HG02623 (cell line): ENCODE measurements at regions not wholly inside any gene's neighbourhood (a gene's known extent, or its start where the extent isn't known, plus 50 kb on each side); places are given as distances from the start of the nearest gene placed in this dataset.
"Not testable (repeated sequence)": the region's sequence is repeated elsewhere in the genome, so short reads cannot be mapped to it uniquely, and the experiment has no call there.

Source experiments
- ATAC-seq: cut with Tn5 transposase; IDR thresholded peaks from one replicate; pipeline ENCODE4 v1.9.1; 2021; ENCODE audit warnings: moderate library complexity; ENCODE audit not compliant: unreplicated experiment

GRCh38 chr10:21036757-21037156, 139.6 kb upstream of the NEBL start:
- no peak for ATAC-seq

DNA sequence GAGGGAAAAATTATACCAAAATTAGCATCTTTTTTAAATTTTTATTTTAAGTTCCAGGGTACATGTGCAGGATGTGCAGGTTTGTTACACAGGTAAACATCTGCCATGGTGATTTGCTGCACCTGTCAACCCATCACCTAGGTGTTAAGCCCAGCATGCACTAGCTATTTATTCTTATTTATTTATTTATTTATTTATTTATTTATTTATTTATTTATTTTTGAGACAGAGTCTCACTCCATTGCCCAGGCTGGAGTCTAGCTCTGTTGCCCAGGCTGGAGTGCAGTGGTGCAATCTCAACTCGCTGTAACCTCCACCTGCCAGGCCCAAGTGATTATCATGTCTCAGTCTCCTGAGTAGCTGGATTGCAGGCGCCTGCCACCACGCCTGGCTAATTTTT, 137.7 kb upstream of the NEBL start:
- not testable (repeated sequence) for ATAC-seq

GRCh38 chr10:21034241-21034640, 137.1 kb upstream of the NEBL start:
- no peak for ATAC-seq

- no peak for ATAC-seq
These were observed 135.6 kb upstream of the NEBL start for GRCh38 chr10:21032587-21033319.

- ATAC-seq, result no peak
These were observed 134.2 kb upstream of the NEBL start for GRCh38 chr10:21031232-21031795.

DNA sequence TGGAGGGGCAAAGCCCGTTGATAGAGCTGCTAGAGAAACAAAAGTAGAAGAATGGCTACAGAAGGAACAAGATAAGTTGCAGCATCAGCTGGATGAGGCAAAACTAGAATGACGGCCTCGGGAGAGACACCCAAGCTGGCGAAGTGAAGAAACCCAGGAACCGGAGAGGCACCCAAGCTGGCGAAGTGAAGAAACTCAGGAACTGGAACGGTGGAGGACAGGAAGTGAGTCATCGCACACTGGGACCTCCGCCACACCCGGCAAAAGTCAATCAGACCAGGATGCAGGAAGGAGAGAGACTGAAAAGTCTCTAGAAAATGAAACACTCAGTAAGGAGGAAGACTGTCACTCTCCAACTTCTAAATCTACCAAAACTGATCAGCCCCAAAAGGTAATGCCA, 133.0 kb upstream of the NEBL start:
- no peak for ATAC-seq

DNA sequence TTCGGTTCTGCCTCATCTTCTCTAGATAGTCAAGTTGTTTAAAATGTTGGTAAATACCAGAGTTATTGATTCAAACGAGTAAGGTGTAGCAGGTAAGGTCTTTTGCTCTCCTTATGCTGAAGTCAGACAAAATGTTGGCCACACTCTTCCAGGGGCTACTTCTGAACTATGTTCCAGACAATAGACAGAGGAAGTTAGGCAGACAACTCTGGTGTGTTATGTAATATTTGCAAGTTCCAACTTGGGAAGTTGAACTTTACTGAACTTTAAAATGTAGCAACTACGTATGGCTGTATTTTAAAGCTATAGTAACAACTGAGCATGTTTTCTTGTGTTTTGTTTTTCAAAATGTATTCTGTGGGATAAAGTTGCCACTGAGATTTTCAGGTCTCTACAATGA, 125.7 kb upstream of the NEBL start:
- ATAC-seq, result no peak

DNA sequence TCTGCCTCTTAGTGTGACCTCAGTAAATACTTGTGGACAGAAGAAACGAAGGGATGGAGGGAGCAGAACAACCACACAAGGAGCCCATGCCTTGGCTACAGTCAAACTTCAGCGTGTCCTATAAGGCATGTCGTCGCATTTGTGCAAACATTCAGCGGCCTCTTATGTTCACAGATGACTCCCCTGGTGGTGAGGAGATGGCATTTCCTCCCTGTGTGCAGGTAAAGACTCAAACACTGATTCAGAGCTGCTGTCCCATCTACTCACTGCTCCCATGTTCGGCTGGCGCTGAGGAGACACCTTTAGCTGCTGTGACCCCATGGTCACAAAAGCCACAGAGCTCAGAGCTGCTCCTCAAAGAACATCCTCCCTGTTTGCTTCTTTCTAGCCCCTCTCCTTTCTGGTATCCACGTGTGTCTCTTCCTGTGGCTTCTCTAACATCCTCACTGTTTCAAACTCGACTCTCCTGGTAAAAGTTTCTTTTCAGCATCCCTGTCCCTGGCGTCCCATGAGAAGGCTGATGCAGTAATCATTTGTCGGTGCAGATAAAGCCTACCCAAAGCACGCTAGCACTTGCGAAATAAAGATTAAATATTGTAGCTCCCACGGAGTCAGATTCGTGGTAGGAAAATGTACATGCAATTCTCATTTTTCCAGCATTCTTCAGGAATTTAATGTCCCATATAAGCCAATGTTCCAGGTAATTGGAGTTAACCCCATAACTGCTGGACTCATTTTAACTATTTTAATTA, 124.9 kb upstream of the NEBL start:
- ATAC-seq, result no peak

GRCh38 chr10:21021231-21021630, 124.1 kb upstream of the NEBL start:
- ATAC-seq, result no peak

DNA sequence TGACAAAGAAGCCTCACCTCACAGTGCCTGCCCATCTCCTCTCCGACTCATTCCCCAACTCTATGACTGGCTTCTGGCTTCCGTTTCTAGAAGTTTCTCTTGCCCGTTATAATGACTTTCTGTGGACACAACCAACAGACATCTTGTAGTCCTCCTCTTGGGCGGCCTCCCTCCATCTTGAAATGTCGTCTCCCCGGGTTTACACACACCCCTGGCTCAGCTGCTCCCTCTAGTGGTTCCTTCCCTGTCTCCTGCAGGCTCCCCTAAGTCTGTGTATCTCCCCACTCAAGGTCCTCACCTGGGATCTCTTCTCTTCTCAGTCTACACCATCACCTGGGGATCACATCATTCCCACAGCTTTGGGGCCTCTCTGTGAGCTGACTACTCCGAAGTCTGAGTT, 123.4 kb upstream of the NEBL start:
- ATAC-seq, result peak; percentile 89

- no peak for ATAC-seq
These were observed 122.3 kb upstream of the NEBL start for GRCh38 chr10:21019436-21019835.

GRCh38 chr10:21015851-21016250, 118.7 kb upstream of the NEBL start:
- ATAC-seq, result no peak

- ATAC-seq, result no peak
These were observed 117.0 kb upstream of the NEBL start for GRCh38 chr10:21014141-21014540.

- no peak for ATAC-seq
These were observed 114.4 kb upstream of the NEBL start for GRCh38 chr10:21011433-21012018.

GRCh38 chr10:21010615-21011014, 113.5 kb upstream of the NEBL start:
- ATAC-seq, result no peak

DNA sequence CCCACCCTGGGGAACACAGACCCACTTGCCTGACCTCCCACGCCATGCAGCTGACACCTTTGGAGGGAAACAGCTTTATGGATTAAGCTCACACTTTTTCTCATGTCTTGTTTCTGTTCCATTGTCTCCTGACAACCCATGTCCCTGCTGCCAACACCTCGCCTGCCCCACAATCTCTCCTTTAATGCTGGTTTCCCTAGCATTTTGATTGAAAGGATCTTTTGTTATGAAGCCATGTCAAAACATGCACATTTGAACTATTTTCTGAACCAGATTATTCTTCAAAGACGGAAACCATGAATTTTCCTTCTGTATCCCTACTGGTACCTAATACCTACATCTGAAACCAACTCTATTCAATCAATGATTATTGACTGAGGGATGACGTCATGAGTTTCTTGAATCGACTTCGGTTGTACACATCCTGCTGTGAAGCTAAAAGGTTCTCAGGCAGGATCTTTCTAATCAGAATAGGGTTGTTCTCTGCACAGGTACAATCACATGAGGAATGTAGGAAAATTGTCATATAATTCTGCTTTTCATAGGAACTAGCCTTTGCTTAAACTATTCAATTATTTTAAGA, 106.2 kb upstream of the NEBL start:
- no peak for ATAC-seq

DNA sequence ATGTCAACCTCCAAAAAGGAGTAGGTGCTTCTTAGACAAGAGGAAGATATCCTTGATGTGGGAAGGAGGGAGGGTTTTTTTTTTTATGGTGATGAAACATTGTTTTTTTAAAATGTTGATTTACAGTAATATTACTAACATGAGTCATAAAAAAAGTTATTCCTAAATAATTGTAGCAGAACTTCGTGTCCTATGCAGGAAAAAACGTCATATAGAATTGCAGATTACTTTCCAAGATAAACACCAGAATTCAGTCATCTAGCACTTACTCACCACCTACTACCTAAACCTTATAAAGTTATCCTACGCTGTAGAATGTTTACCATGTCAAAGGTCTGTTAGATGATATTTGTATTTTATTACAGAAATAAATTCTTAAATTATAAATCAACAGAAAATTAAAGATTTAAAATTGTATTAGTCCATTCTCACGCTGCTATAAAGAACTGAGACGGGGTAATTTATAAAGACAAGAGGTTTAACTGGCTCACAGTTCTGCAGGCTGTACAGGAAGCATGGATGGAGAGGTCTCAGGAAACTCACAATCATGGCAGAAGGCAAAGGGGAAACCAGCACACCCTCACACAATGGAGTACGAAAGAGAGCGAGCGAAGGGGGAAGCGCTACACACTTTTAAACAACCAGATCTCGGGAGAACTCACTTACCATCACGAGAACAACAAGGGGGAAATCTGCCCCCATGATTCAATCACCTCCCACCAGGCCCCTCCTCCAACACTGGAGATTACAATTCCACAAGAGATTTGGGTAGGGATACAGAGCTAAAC, 105.2 kb upstream of the NEBL start:
- no peak for ATAC-seq

- ATAC-seq, result no peak
These were observed 102.6 kb upstream of the NEBL start for GRCh38 chr10:20999699-21000098.

DNA sequence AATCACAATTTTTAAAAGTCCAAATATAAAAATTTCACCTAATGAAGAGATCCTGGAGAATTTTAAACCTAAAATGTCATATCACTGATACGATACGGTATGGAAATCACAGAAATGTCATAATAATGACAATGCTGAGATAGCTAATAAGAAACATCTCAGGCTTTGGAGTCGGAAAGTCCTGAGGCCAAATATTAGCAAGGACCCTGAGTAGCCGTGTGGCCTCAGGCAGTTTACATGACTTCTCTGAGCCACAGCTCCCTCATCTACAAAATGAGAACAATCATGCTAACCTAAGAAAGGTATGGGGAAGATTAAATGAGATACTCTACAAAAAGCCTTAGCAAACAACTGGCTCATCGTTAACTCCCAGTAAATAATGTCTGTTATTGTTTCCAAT, 100.9 kb upstream of the NEBL start:
- no peak for ATAC-seq

GRCh38 chr10:20995123-20995987, 98.2 kb upstream of the NEBL start:
- no peak for ATAC-seq
